B cell (primary cell): ENCODE measurements at regions not wholly inside any gene's neighbourhood (a gene's known extent, or its start where the extent isn't known, plus 50 kb on each side); places are given as distances from the start of the nearest gene placed in this dataset.

Source experiments
- ATAC-seq: fragments of 200-7000 bp; cut with Tn5 transposase; one replicate; pipeline ENCODE4 v1.10.0; 2021; ENCODE audit warnings: low read depth, mild to moderate bottlenecking, moderate number of reproducible peaks, moderate library complexity
- CTCF ChIA-PET: fragments of 350-600 bp; sonication (Branson Sonifier 250); formaldehyde crosslinking; loops from one replicate; lab custom pipeline; 2021; ENCODE audit warnings: antibody characterized with exemption, inconsistent platforms; lab: Charles Lee
- POLR2A ChIA-PET: fragments of 350-600 bp; sonication (Branson Sonifier 250); formaldehyde crosslinking; loops from one replicate; lab custom pipeline; 2021; ENCODE audit warnings: antibody characterized with exemption; lab: Charles Lee
- DNase-seq: peaks from one replicate; pipeline ENCODE4 v3.0.0; 2013
- H2AFZ ChIP-seq: 2 replicates; pipeline ENCODE4 v1.6.1; 2012; ENCODE audit warnings: mild to moderate bottlenecking, low read depth, low read length; ENCODE audit not compliant: insufficient read depth, poor library complexity, severe bottlenecking
- H3K27ac ChIP-seq, 2 donors: 1 replicate in 1 of 2; 2 replicates in 1 of 2; pipeline ENCODE4 v1.5.1; 2012 to 2013; ENCODE audit warnings: low read length in 2 of 2, mild to moderate bottlenecking in 2 of 2, moderate library complexity in 1 of 2
- H3K27me3 ChIP-seq, 4 experiments: fragments of 200-600 bp in 1 of 4; sonication (generic) in 1 of 4; replicated peaks in 1 of 4; 1 replicate in 2 of 4; 2 replicates in 2 of 4; pipeline versions ENCODE4 v1.6.1 to v1.7.0; 2013 to 2016; ENCODE audit warnings: low read length in 3 of 4, mild to moderate bottlenecking in 2 of 4, mixed read lengths in 1 of 4, moderate library complexity in 1 of 4; ENCODE audit not compliant: insufficient read depth in 4 of 4, control insufficient read depth in 3 of 4; ENCODE audit errors: control extremely low read depth in 1 of 4
- H3K36me3 ChIP-seq, 2 experiments: replicated peaks in 1 of 2; 1 replicate in 1 of 2; 2 replicates in 1 of 2; pipeline versions ENCODE4 v1.6.1 to v1.7.1; 2013; ENCODE audit warnings: low read length in 1 of 2; ENCODE audit not compliant: insufficient read depth in 2 of 2, control insufficient read depth in 1 of 2; ENCODE audit errors: control extremely low read depth in 1 of 2, extremely low read depth in 1 of 2
- H3K4me1 ChIP-seq, 2 donors: fragments of 200-600 bp in 1 of 2; sonication (generic) in 1 of 2; 1 replicate in 1 of 2; 2 replicates in 1 of 2; pipeline versions ENCODE4 v1.5.1 to v1.6.1; 2013 to 2017; ENCODE audit warnings: low read length in 2 of 2; ENCODE audit not compliant: control insufficient read depth in 2 of 2, insufficient read depth in 2 of 2
- H3K4me2 ChIP-seq: replicated peaks from 2 replicates; pipeline ENCODE3; 2012; ENCODE audit warnings: mild to moderate bottlenecking, low read depth, low read length; ENCODE audit not compliant: poor library complexity, severe bottlenecking
- H3K4me3 ChIP-seq, 5 experiments: fragments of 200-600 bp in 1 of 5; sonication (generic) in 1 of 5; 1 replicate in 3 of 5; 2 replicates in 2 of 5; pipeline versions ENCODE4 v1.5.1 to v1.7.0; 2011 to 2016; ENCODE audit warnings: low read length in 4 of 5, mild to moderate bottlenecking in 4 of 5, low read depth in 2 of 5, control low read depth in 1 of 5, moderate library complexity in 1 of 5; ENCODE audit not compliant: insufficient read depth in 1 of 5; ENCODE audit errors: control extremely low read depth in 1 of 5, extremely low read depth in 1 of 5
- H3K79me2 ChIP-seq: fragments of 200-600 bp; sonication (generic); one replicate; pipeline ENCODE4 v1.6.0; 2016; ENCODE audit warnings: low read length; ENCODE audit not compliant: control insufficient read depth, insufficient read depth
- H3K9ac ChIP-seq: fragments of 200-600 bp; sonication (generic); 2 replicates; pipeline ENCODE4 v1.6.1; 2017; ENCODE audit warnings: mild to moderate bottlenecking, low read length, moderate library complexity
- H3K9me3 ChIP-seq, 3 donors: one replicate each; pipeline versions ENCODE4 v1.6.1 to v1.7.1; 2013; ENCODE audit warnings: low read length in 2 of 3; ENCODE audit not compliant: control insufficient read depth in 2 of 3, insufficient read depth in 1 of 3; ENCODE audit errors: control extremely low read depth in 1 of 3
- H4K20me1 ChIP-seq: 2 replicates; pipeline ENCODE4 v1.6.0; 2012; ENCODE audit warnings: mild to moderate bottlenecking, low read length; ENCODE audit not compliant: insufficient read depth, control insufficient read depth, poor library complexity, severe bottlenecking
- H3K27ac Mint-ChIP-seq: one replicate; pipeline ENCODE4 v1.8.0; 2021; ENCODE audit warnings: mixed read lengths
- H3K27me3 Mint-ChIP-seq: one replicate; pipeline ENCODE4 v1.8.0; 2021; ENCODE audit warnings: mixed read lengths
- H3K4me1 Mint-ChIP-seq: one replicate; pipeline ENCODE4 v1.8.0; 2021; ENCODE audit warnings: mixed read lengths
- H3K4me3 Mint-ChIP-seq: one replicate; pipeline ENCODE4 v1.8.0; 2021; ENCODE audit warnings: mixed read lengths
- H3K9me3 Mint-ChIP-seq: one replicate; pipeline ENCODE4 v1.8.0; 2022; ENCODE audit warnings: mixed read lengths; ENCODE audit not compliant: insufficient read depth
- CTCF ChIP-seq: fragments of 200-600 bp; IDR thresholded peaks from one replicate; pipeline ENCODE4 v1.8.0; 2022; ENCODE audit warnings: antibody characterized with exemption, mild to moderate bottlenecking
- EZH2 ChIP-seq: IDR thresholded peaks from 2 replicates; pipeline ENCODE4 v1.6.1; 2012; ENCODE audit warnings: borderline replicate concordance, low read depth, mild to moderate bottlenecking, moderate library complexity, low read length; ENCODE audit not compliant: insufficient read depth, poor library complexity, severe bottlenecking
- WGBS: methylation state at CpG from one replicate; pipeline ENCODE4 v1.1.5; 2013; ENCODE audit warnings: missing lambda C conversion rate; ENCODE audit not compliant: insufficient coverage; 5-methylcytosine and 5-hydroxymethylcytosine counted together
- intact Hi-C: fragments of 100-400 bp; cut with micrococcal nuclease; formaldehyde crosslinking; loops from one replicate; pipeline ENCODE4 v1.10.0; 2022

GRCh38 chr2:7683196-7683595 is 766.0 kb downstream of the RNF144A start:
- H3K9me3 Mint-ChIP-seq = no peaks in the 10 kb centered on the region
- TF ChIP-seq CTCF (no peak), EZH2 (no peak)
- DNase-seq = no peak
- ChIA-PET POLR2A (no interaction called here), CTCF (no interaction called here)
- H2AFZ ChIP-seq = no peak overlapping the region
- H3K27me3 Mint-ChIP-seq = peaks cover 3% of the 10 kb centered on the region
- H3K4me1 Mint-ChIP-seq = no peaks in the 10 kb centered on the region
- H3K4me1 ChIP-seq = no peaks in the 10 kb centered on the region
- no peak overlapping the region for H3K4me3 ChIP-seq
- H3K36me3 ChIP-seq = no peaks in the 10 kb centered on the region
- 97% methylated on average over 4 of the region's 8 CpGs for WGBS
- intact Hi-C loops = no loop called here
- no peaks in the 10 kb centered on the region for H4K20me1 ChIP-seq
- H3K4me3 Mint-ChIP-seq = no peak overlapping the region
- H3K27ac Mint-ChIP-seq = no peak overlapping the region
- H3K9me3 ChIP-seq = no peaks in the 10 kb centered on the region
- H3K27ac ChIP-seq = no peak overlapping the region
- no peak overlapping the region for H3K9ac ChIP-seq
- no peaks in the 10 kb centered on the region for H3K79me2 ChIP-seq
- no peaks in the 10 kb centered on the region for H3K27me3 ChIP-seq
- ATAC-seq = no peak
- H3K4me2 ChIP-seq = no peak overlapping the region

GRCh38 chr2:7683708-7684107 is 766.5 kb downstream of the RNF144A start:
- Histone ChIP-seq H3K36me3 (no peaks in the 10 kb centered on the region), H3K4me1 (no peaks in the 10 kb centered on the region), H3K9me3 (no peaks in the 10 kb centered on the region), H2AFZ (no peak overlapping the region), H3K4me3 (no peak overlapping the region), H4K20me1 (no peaks in the 10 kb centered on the region), H3K79me2 (no peaks in the 10 kb centered on the region), H3K27me3 (no peaks in the 10 kb centered on the region), H3K27ac (no peak overlapping the region), H3K4me2 (no peak overlapping the region), H3K9ac (no peak overlapping the region)
- ATAC-seq (no peak), DNase-seq (no peak)
- H3K27ac Mint-ChIP-seq = no peak overlapping the region
- CTCF ChIA-PET = no interaction called here
- no peak overlapping the region for H3K4me3 Mint-ChIP-seq
- intact Hi-C loops = no loop called here
- no peaks in the 10 kb centered on the region for H3K27me3 Mint-ChIP-seq
- POLR2A ChIA-PET = no interaction called here
- H3K4me1 Mint-ChIP-seq = no peaks in the 10 kb centered on the region
- TF ChIP-seq EZH2 = no peak
- TF ChIP-seq CTCF = no peak
- no CpG with 5 or more reads among the region's 6 CpGs for WGBS
- no peaks in the 10 kb centered on the region for H3K9me3 Mint-ChIP-seq
